ENCODE measurements at regions not wholly inside any gene's neighbourhood (a gene's known extent, or its start where the extent isn't known, plus 50 kb on each side); places are given as distances from the start of the nearest gene placed in this dataset.

- H3K9me3 ChIP-seq (ENCODE audit: low read length), result no peaks in the 10 kb centered on the region
- no peaks in the 10 kb centered on the region for H3K79me2 ChIP-seq (ENCODE audit: low read length)
- H4K20me1 ChIP-seq (ENCODE audit: insufficient read depth, low read depth, low read length), result no peaks in the 10 kb centered on the region
- H3K9ac ChIP-seq (ENCODE audit: low read length), result no peak overlapping the region
- DNase-seq, result no peak
- H3K4me3 ChIP-seq (ENCODE audit: low read length), result no peak overlapping the region
- H3K4me2 ChIP-seq (ENCODE audit: low read depth, low read length, poor library complexity, severe bottlenecking), result no peak overlapping the region
- no peak overlapping the region for H3K27ac ChIP-seq (ENCODE audit: low read length)
- H3K9me2 ChIP-seq (replicated peaks; ENCODE audit: insufficient read depth, low read length), result no peaks in the 10 kb centered on the region
- H3K36me3 ChIP-seq (ENCODE audit: insufficient read depth, low read length), result no peaks in the 10 kb centered on the region
- no peaks in the 10 kb centered on the region for H3K27me3 ChIP-seq (ENCODE audit: low read length)
- H2AFZ ChIP-seq (ENCODE audit: low read length), result no peak overlapping the region
- no peaks in the 10 kb centered on the region for H3K4me1 ChIP-seq (ENCODE audit: low read length)
These were observed 335.3 kb upstream of the DUSP10 start for GRCh38 chr1:222077206-222077605.

- Histone ChIP-seq H3K27ac (ENCODE audit: low read length) (no peak overlapping the region), H3K9me3 (ENCODE audit: low read length) (no peaks in the 10 kb centered on the region), H3K9me2 (replicated peaks; ENCODE audit: insufficient read depth, low read length) (no peaks in the 10 kb centered on the region), H4K20me1 (ENCODE audit: insufficient read depth, low read depth, low read length) (no peaks in the 10 kb centered on the region), H3K79me2 (ENCODE audit: low read length) (no peaks in the 10 kb centered on the region), H3K27me3 (ENCODE audit: low read length) (no peaks in the 10 kb centered on the region), H3K36me3 (ENCODE audit: insufficient read depth, low read length) (no peaks in the 10 kb centered on the region), H3K4me3 (ENCODE audit: low read length) (no peak overlapping the region), H3K4me1 (ENCODE audit: low read length) (no peaks in the 10 kb centered on the region), H3K4me2 (ENCODE audit: low read depth, low read length, poor library complexity, severe bottlenecking) (no peak overlapping the region), H2AFZ (ENCODE audit: low read length) (no peak overlapping the region), H3K9ac (ENCODE audit: low read length) (no peak overlapping the region)
- no peak for DNase-seq
These were observed 332.4 kb upstream of the DUSP10 start for GRCh38 chr1:222074317-222074716.

DNA sequence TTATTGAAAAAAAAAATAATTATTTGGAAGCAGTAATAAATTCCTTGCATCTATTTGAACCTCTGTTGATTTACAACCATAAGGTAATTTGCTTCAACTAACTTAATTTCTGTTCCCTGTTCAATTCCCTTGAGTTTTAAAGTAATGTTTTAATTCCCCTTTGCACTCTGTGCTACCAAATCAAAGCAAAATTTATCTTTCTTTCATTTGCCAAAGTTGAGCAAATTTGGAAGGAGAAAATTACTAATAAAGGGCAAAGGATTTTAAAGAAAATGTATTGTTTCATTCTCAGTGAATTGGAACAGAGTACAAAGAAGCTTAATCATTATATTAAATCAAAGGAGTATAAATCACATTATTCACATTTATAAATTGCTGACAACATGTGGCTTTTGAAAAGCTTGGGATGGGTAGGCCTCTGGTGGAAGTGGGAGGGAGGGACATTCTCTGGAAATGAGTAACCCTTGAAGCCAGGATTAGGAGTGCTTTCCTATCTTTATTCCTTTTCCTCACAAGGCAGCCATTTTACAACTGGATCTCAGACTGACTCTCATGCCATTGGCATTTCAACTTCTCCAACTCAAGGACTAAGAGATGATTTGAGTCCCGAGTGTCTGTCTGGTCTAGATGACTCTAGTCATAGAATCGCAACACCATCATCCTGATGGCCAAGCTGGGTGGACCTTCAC, 331.6 kb upstream of the DUSP10 start:
- H2AFZ ChIP-seq (ENCODE audit: low read length), result no peak overlapping the region
- H3K79me2 ChIP-seq (ENCODE audit: low read length), result no peaks in the 10 kb centered on the region
- H3K4me3 ChIP-seq (ENCODE audit: low read length), result no peak overlapping the region
- no peaks in the 10 kb centered on the region for H3K9me2 ChIP-seq (replicated peaks; ENCODE audit: insufficient read depth, low read length)
- no peaks in the 10 kb centered on the region for H4K20me1 ChIP-seq (ENCODE audit: insufficient read depth, low read depth, low read length)
- no peak for DNase-seq
- no peaks in the 10 kb centered on the region for H3K36me3 ChIP-seq (ENCODE audit: insufficient read depth, low read length)
- H3K9ac ChIP-seq (ENCODE audit: low read length), result no peak overlapping the region
- H3K27me3 ChIP-seq (ENCODE audit: low read length), result no peaks in the 10 kb centered on the region
- H3K27ac ChIP-seq (ENCODE audit: low read length), result no peak overlapping the region
- no peaks in the 10 kb centered on the region for H3K9me3 ChIP-seq (ENCODE audit: low read length)
- H3K4me2 ChIP-seq (ENCODE audit: low read depth, low read length, poor library complexity, severe bottlenecking), result no peak overlapping the region
- no peaks in the 10 kb centered on the region for H3K4me1 ChIP-seq (ENCODE audit: low read length)

- H3K4me2 ChIP-seq (ENCODE audit: low read depth, low read length, poor library complexity, severe bottlenecking), result no peak overlapping the region
- no peak overlapping the region for H3K9ac ChIP-seq (ENCODE audit: low read length)
- H3K9me3 ChIP-seq (ENCODE audit: low read length), result no peaks in the 10 kb centered on the region
- no peaks in the 10 kb centered on the region for H3K4me1 ChIP-seq (ENCODE audit: low read length)
- no peaks in the 10 kb centered on the region for H4K20me1 ChIP-seq (ENCODE audit: insufficient read depth, low read depth, low read length)
- no peak for DNase-seq
- no peaks in the 10 kb centered on the region for H3K36me3 ChIP-seq (ENCODE audit: insufficient read depth, low read length)
- no peak overlapping the region for H3K4me3 ChIP-seq (ENCODE audit: low read length)
- no peak overlapping the region for H2AFZ ChIP-seq (ENCODE audit: low read length)
- no peaks in the 10 kb centered on the region for H3K79me2 ChIP-seq (ENCODE audit: low read length)
- H3K27ac ChIP-seq (ENCODE audit: low read length), result no peak overlapping the region
- H3K27me3 ChIP-seq (ENCODE audit: low read length), result no peaks in the 10 kb centered on the region
- no peaks in the 10 kb centered on the region for H3K9me2 ChIP-seq (replicated peaks; ENCODE audit: insufficient read depth, low read length)
These were observed 329.5 kb upstream of the DUSP10 start for GRCh38 chr1:222071387-222071786.

DNA sequence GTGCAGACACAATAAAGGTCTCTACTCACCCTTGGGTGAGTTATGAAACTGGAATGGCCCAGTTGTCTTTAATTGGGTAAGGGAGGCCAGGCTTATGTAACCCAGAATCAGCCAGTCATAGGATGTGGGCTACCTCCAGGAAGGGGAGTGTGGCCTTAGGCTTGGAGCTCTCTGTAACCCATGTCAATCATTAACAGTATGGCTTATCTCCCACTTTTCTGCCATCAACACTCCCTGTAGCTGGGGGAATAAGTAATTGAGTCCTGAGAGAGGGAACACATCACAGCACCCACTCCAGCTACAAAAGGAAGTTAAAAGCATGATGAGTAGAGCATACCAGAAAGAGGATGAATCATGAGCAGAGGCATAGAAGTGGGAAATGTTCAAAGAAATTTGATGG, 327.0 kb upstream of the DUSP10 start:
- no peak for DNase-seq
- Histone ChIP-seq H3K4me2 (ENCODE audit: low read depth, low read length, poor library complexity, severe bottlenecking) (no peak overlapping the region), H2AFZ (ENCODE audit: low read length) (no peak overlapping the region), H3K27me3 (ENCODE audit: low read length) (no peaks in the 10 kb centered on the region), H3K9ac (ENCODE audit: low read length) (no peak overlapping the region), H3K9me3 (ENCODE audit: low read length) (no peaks in the 10 kb centered on the region), H3K9me2 (replicated peaks; ENCODE audit: insufficient read depth, low read length) (no peaks in the 10 kb centered on the region), H3K4me3 (ENCODE audit: low read length) (no peak overlapping the region), H3K27ac (ENCODE audit: low read length) (no peak overlapping the region), H3K36me3 (ENCODE audit: insufficient read depth, low read length) (no peaks in the 10 kb centered on the region), H4K20me1 (ENCODE audit: insufficient read depth, low read depth, low read length) (no peaks in the 10 kb centered on the region), H3K79me2 (ENCODE audit: low read length) (no peaks in the 10 kb centered on the region), H3K4me1 (ENCODE audit: low read length) (no peaks in the 10 kb centered on the region)

DNA sequence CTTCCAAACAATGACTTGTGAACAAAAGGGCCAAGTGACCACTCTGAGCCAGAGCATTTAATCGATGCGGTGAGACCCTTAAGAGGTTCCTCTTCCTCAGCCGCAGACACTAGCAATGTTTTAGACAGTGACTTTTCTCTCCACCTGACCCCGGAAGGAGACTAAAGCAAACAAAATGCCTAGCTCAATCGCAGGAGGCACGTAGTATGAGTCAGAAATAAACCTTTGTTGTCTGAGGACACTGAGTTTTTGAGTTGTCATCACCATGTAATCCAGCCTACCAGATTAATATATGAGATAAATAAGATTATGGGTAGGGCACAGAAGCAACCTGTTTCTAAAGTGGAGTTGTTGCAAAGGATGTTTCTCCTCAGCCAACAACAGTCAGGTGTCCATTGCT, 326.2 kb upstream of the DUSP10 start:
- Histone ChIP-seq H3K4me1 (ENCODE audit: low read length) (no peaks in the 10 kb centered on the region), H3K27ac (ENCODE audit: low read length) (no peak overlapping the region), H3K9me3 (ENCODE audit: low read length) (no peaks in the 10 kb centered on the region), H3K9ac (ENCODE audit: low read length) (no peak overlapping the region), H2AFZ (ENCODE audit: low read length) (no peak overlapping the region), H3K4me3 (ENCODE audit: low read length) (no peak overlapping the region), H3K27me3 (ENCODE audit: low read length) (no peaks in the 10 kb centered on the region), H4K20me1 (ENCODE audit: insufficient read depth, low read depth, low read length) (no peaks in the 10 kb centered on the region), H3K79me2 (ENCODE audit: low read length) (no peaks in the 10 kb centered on the region), H3K4me2 (ENCODE audit: low read depth, low read length, poor library complexity, severe bottlenecking) (no peak overlapping the region), H3K36me3 (ENCODE audit: insufficient read depth, low read length) (no peaks in the 10 kb centered on the region), H3K9me2 (replicated peaks; ENCODE audit: insufficient read depth, low read length) (no peaks in the 10 kb centered on the region)
- DNase-seq, result no peak

- H3K27ac ChIP-seq (ENCODE audit: low read length), result no peak overlapping the region
- no peaks in the 10 kb centered on the region for H3K9me3 ChIP-seq (ENCODE audit: low read length)
- H3K4me1 ChIP-seq (ENCODE audit: low read length), result no peaks in the 10 kb centered on the region
- H2AFZ ChIP-seq (ENCODE audit: low read length), result no peak overlapping the region
- no peaks in the 10 kb centered on the region for H4K20me1 ChIP-seq (ENCODE audit: insufficient read depth, low read depth, low read length)
- no peak for DNase-seq
- no peak overlapping the region for H3K4me3 ChIP-seq (ENCODE audit: low read length)
- H3K79me2 ChIP-seq (ENCODE audit: low read length), result no peaks in the 10 kb centered on the region
- H3K9ac ChIP-seq (ENCODE audit: low read length), result no peak overlapping the region
- H3K4me2 ChIP-seq (ENCODE audit: low read depth, low read length, poor library complexity, severe bottlenecking), result no peak overlapping the region
- no peaks in the 10 kb centered on the region for H3K36me3 ChIP-seq (ENCODE audit: insufficient read depth, low read length)
- H3K9me2 ChIP-seq (replicated peaks; ENCODE audit: insufficient read depth, low read length), result no peaks in the 10 kb centered on the region
- H3K27me3 ChIP-seq (ENCODE audit: low read length), result no peaks in the 10 kb centered on the region
These were observed 324.6 kb upstream of the DUSP10 start for GRCh38 chr1:222066539-222066938.

DNA sequence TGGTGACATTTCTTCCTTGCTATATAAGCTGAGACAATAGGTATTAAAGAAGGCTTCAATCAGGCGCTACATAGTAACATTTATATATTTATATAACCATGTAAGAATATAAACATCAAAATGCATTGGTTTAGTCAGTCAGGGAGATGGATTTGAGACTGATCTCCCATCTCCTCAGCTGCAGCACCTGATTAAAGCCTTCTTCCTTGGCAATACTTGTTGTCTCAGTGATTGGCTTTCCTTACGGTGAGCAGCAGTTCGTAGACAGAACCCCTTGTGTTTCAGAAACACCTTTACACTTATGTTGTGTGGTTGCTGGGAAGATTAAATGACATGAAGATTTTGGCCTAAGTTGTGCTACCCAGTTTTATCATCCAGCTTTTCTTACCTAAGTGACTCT, 323.3 kb upstream of the DUSP10 start:
- no peak for DNase-seq
- Histone ChIP-seq H3K9me2 (replicated peaks; ENCODE audit: insufficient read depth, low read length) (no peaks in the 10 kb centered on the region), H3K9me3 (ENCODE audit: low read length) (no peaks in the 10 kb centered on the region), H3K4me1 (ENCODE audit: low read length) (no peaks in the 10 kb centered on the region), H4K20me1 (ENCODE audit: insufficient read depth, low read depth, low read length) (no peaks in the 10 kb centered on the region), H2AFZ (ENCODE audit: low read length) (no peak overlapping the region), H3K4me3 (ENCODE audit: low read length) (no peak overlapping the region), H3K9ac (ENCODE audit: low read length) (no peak overlapping the region), H3K27me3 (ENCODE audit: low read length) (no peaks in the 10 kb centered on the region), H3K36me3 (ENCODE audit: insufficient read depth, low read length) (no peaks in the 10 kb centered on the region), H3K79me2 (ENCODE audit: low read length) (no peaks in the 10 kb centered on the region), H3K4me2 (ENCODE audit: low read depth, low read length, poor library complexity, severe bottlenecking) (no peak overlapping the region), H3K27ac (ENCODE audit: low read length) (no peak overlapping the region)

Data from Karpas-422 (cell line).